ENCODE measurements at regions not wholly inside any gene's neighbourhood (a gene's known extent, or its start where the extent isn't known, plus 50 kb on each side); places are given as distances from the start of the nearest gene placed in this dataset.

- DNase-seq, result no peak
Measured at GRCh38 chr5:6058055-6058715, 320.2 kb downstream of the MED10 start.

- DNase-seq, result no peak
Measured at GRCh38 chr5:6056280-6056679, 322.1 kb downstream of the MED10 start.

- no peak for DNase-seq
Measured at GRCh38 chr5:6049662-6050061, 328.7 kb downstream of the MED10 start.

GRCh38 chr5:6048746-6049145 is 329.6 kb downstream of the MED10 start:
- no peak for DNase-seq

- no peak for DNase-seq
Measured at GRCh38 chr5:6046296-6046967, 331.9 kb downstream of the MED10 start.

GRCh38 chr5:6043491-6044310 is 334.6 kb downstream of the MED10 start:
- DNase-seq, result no peak

GRCh38 chr5:6041977-6042550 is 336.3 kb downstream of the MED10 start:
- no peak for DNase-seq

- DNase-seq, result no peak
Measured at GRCh38 chr5:6039111-6039510, 339.2 kb downstream of the MED10 start.

- no peak for DNase-seq
Measured at GRCh38 chr5:6036006-6036405, 342.3 kb downstream of the MED10 start.

- DNase-seq, result no peak
Measured at GRCh38 chr5:6029811-6030271, 348.5 kb downstream of the MED10 start.

- DNase-seq, result no peak
Measured at GRCh38 chr5:6026766-6027406, 351.5 kb downstream of the MED10 start.

- DNase-seq, result no peak
Measured at GRCh38 chr5:6019612-6020011, 358.7 kb downstream of the MED10 start.

GRCh38 chr5:6013506-6013905 is 364.8 kb downstream of the MED10 start:
- no peak for DNase-seq

- DNase-seq, result no peak
Measured at GRCh38 chr5:6011199-6011598, 367.1 kb downstream of the MED10 start.

GRCh38 chr5:6006838-6007314 is 371.5 kb downstream of the MED10 start:
- DNase-seq, result no peak

- no peak for DNase-seq
Measured at GRCh38 chr5:6003040-6003825, 375.1 kb downstream of the MED10 start.

GRCh38 chr5:6000867-6001266 is 377.5 kb downstream of the MED10 start:
- DNase-seq, result no peak

GRCh38 chr5:5995819-5996218 is 382.5 kb downstream of the MED10 start:
- DNase-seq, result no peak

GRCh38 chr5:5986492-5987178 is 391.7 kb downstream of the MED10 start:
- DNase-seq, result no peak

- no peak for DNase-seq
Measured at GRCh38 chr5:5985332-5985731, 393.0 kb downstream of the MED10 start.

- no peak for DNase-seq
Measured at GRCh38 chr5:5983261-5983980, 394.9 kb downstream of the MED10 start.

Measured in stimulated activated CD4-positive, alpha-beta T cell treated with anti-CD3 and anti-CD28 coated beads, Interleukin-1b, Interleukin-23, amount 100 ng/mL, for 48 hours (primary cell).